GM21737 (cell line): ENCODE measurements at regions not wholly inside any gene's neighbourhood (a gene's known extent, or its start where the extent isn't known, plus 50 kb on each side); places are given as distances from the start of the nearest gene placed in this dataset.

Source experiments
- ATAC-seq: cut with Tn5 transposase; IDR thresholded peaks from one replicate; pipeline ENCODE4 v1.9.1; 2021; ENCODE audit warnings: mild to moderate bottlenecking, moderate library complexity; ENCODE audit not compliant: unreplicated experiment

GRCh38 chr3:147838652-147839051 is 429.5 kb downstream of the ZIC1 start:
- ATAC-seq = no peak

DNA sequence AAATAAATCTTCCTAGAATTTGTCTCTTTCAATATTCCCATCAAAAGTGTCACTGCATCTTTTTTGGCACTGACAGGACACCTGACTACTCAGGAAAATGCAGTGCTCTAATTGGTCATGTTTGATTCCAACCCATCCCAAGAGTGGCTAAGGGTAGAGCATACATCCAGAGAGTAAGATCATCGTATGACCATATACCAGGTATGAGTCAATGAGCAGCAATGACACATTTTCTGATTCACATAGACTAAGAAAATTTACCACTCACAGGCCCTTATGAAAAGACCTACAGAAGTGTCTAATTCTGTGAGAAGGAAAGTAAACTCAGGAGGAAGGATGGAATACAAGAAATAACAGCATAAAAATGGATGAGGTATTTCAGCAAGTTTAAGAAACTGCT is 434.2 kb downstream of the ZIC1 start:
- no peak for ATAC-seq

GRCh38 chr3:147846293-147846692 is 437.1 kb downstream of the ZIC1 start:
- no peak for ATAC-seq

DNA sequence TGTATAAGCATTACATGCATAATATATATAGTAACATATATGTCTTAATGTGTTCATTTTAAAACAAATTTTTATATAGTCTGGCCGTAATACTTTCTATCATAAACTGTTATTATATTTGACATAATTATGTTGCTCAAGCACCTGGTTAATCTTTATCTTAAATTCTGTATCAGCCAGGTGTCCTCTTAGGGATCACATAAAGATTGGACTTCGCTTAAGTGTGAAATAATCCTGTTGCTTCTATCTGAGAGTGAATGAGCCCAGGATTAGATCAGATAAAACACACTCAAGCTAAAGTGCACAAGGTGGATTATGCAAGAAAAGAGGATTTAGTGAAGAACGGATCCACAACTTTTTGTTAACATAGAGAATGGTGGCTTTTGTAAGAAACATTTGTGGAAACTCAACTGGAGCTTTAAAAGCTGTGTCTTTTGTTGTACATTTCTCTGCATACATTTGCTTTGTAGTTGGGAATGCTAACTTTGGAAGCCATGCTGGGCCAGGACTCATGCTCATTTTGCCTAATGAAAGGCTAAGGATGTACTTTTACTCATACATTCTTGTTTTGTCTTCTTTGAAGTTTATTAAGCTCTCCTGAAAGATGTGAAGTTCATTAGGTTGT is 437.8 kb downstream of the ZIC1 start:
- no peak for ATAC-seq

GRCh38 chr3:147851062-147851461 is 441.9 kb downstream of the ZIC1 start:
- ATAC-seq = no peak

DNA sequence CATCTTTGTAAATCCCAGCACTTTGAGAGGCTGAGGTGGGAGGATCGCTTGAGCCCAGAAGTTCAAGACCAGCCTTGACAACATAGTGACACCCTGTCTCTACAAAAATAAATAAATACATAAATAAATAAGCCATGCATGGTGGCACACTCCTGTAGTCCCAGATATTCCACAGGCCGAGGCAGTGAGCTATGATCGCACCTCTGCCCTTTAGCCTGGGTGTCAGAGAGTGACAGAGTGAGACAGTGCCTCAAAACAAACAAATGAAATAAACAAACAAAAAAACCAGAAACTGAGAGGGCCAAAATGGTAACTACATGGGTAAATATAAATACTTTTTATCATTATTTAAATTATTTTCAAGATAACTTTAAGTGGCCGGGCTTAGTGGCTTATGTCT is 445.4 kb downstream of the ZIC1 start:
- no peak for ATAC-seq

DNA sequence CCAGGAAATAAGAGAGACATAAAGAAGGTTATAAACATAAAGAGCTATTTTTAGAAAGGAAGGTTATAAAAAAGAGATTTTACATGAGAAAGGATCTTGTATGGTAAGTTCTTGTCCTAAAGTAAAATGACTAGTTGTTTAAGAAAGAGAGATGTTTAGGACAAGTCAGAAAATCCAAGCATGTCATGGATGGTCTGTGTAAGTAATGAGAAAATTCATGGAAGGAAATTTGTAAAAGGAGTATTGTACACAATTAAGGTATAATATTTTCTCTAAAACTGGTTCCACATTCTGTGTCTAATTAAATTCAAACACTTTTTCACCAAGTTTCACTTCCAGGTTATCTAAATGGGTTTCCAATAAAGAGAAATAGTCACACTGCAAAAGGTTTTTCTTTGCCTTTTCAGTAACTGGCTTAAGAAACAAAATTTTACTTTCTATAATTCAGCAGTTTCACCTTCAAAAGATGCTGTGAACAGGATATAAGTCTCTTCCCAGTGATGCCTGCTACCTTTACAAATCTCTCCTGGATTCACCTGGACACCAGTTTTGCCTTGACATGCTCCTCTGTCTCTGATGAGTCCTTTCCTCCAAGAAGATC is 455.7 kb downstream of the ZIC1 start:
- no peak for ATAC-seq

- no peak for ATAC-seq
Measured at GRCh38 chr3:147866561-147866960, 457.4 kb downstream of the ZIC1 start.

DNA sequence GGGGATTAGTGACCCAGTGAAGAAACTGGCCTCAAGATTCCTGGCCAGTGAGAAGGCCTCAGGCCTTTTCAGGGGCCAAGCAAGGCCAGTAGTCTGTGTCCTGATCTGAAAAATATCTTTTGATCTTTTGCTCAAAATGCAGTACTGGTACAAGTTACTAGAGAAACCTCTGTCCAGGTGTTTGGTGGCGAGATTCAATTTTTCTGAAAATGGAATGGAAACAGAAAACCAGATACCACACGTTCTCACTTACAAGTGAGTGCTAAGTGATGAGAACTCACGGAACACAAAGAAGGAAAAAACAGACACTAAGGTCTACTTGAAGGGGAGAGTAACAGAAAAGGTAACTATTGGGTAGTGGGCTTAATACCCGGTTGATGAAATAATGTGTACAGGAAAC is 463.4 kb downstream of the ZIC1 start:
- no peak for ATAC-seq

GRCh38 chr3:147875498-147875897 is 466.3 kb downstream of the ZIC1 start:
- no peak for ATAC-seq

DNA sequence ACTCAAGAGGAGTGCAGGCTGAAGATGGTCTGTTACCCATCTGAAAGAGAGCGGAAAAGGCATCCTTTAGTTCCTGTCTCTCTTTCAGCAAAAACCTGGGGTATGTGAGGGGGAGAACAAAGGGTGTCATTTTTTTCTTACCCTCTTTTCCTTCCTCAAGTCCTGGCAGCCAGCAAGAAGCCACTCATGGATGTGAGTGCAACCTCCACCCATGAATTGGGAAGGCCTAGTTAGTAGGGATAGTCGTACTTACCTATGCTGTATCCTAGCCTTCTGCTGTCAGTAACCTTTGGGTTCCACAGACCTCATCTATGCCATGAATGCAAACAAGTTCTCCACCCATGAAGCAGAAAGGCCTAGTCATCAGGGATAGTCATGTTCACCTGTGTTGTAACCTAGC is 472.8 kb downstream of the ZIC1 start:
- ATAC-seq = no peak

- ATAC-seq = no peak
Measured at GRCh38 chr3:147886879-147887278, 477.7 kb downstream of the ZIC1 start.

DNA sequence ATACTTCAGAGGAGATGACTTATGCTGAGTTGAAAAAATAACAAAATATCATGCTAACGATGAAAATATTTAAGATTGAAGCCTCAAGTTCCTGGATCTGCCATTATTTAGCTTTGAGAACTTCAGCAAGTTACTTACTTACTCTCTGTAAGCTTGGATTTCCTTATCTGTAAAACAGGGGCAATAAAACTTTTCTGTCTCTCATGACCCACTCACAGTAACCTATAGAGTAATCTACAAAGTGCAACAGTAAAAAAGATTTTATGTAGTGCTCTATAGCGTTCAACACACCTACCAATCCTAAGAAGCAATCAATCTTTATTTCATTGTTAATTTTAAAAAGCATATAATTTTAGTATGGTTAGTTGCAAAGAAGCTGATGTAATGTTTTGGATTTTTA is 478.6 kb downstream of the ZIC1 start:
- no peak for ATAC-seq

GRCh38 chr3:147890114-147890513 is 480.9 kb downstream of the ZIC1 start:
- ATAC-seq = peak; percentile 85

DNA sequence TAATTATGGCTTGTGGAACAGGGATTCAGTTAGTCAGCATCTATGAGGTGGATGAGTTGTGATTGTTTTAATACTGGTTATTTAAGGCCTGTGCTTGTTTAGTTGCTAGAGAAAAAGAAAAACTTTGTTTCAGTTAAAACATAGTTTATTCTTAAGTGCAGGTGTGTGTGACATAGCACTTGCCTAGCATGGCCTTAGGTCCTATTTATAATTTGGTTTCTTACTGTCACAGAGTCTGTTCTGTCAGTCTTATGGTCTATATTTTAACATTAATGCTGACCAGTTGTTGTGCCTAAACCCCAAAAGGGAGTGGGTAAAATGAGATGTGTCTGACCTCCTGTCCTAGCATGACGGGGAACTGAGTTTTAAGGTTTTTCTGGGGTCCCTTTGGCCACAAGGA is 486.3 kb downstream of the ZIC1 start:
- ATAC-seq = no peak

DNA sequence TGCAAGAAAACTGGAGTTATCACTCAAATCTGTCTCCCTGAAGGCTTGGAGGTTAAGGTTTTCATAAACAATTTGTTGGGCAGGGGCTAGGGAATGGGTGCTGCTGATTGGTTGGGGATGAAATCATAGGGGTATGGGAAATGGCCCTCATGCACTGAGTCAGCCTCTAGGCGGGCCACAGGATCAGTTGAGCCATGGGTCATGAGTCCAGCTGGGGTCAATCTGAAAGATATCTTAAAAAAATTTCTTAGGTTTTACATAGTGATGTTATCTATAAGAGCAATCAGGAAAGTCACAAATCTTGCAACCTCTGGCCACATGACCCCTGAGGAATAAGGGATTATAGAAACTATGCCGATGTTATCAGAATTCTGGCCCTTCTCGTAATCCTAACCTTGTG is 491.7 kb downstream of the ZIC1 start:
- ATAC-seq = no peak

DNA sequence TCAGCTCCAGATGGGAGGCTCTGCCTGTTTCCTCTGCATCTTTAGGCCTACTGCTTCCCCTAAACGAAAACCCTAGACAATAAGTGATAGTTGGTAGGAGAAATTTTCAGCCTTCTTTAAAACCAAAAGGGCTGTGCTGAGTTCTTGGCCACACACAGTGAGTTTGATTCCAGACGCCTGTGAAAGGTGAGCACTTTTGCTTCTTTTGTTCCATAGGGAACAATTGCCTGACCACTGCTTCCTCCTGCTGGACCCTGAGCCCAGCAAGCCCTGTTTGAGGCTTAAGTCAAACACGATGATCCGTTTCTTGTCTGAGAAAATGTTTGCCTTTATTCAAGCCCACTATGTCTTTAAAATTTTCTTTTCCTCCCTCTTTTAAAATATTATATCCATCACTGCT is 493.9 kb downstream of the ZIC1 start:
- no peak for ATAC-seq

GRCh38 chr3:147904421-147904820 is 495.3 kb downstream of the ZIC1 start:
- no peak for ATAC-seq

DNA sequence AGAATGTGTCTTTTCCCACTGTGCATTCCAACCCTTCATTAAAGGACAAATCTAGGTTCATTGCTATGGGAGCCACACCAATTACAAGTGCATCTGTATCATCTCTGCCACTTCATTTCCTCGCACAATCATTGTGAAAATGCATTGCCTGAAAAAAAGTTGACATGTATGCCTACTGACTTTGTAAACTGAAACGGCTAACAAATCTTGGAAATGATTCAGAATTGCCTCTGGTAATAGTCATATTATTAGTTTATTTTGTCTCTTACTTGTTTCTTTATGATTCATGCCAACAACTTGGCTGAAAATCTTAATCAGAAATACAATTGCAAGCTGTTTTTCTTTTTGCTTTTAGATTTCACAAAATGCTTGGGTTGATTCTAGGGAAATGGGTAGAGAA is 497.1 kb downstream of the ZIC1 start:
- no peak for ATAC-seq

- no peak for ATAC-seq
Measured at GRCh38 chr3:147914532-147914931, 505.4 kb downstream of the ZIC1 start.

- no peak for ATAC-seq
Measured at GRCh38 chr3:147915057-147915456, 505.9 kb downstream of the ZIC1 start.

- no peak for ATAC-seq
Measured at GRCh38 chr3:147919496-147919895, 510.3 kb downstream of the ZIC1 start.

DNA sequence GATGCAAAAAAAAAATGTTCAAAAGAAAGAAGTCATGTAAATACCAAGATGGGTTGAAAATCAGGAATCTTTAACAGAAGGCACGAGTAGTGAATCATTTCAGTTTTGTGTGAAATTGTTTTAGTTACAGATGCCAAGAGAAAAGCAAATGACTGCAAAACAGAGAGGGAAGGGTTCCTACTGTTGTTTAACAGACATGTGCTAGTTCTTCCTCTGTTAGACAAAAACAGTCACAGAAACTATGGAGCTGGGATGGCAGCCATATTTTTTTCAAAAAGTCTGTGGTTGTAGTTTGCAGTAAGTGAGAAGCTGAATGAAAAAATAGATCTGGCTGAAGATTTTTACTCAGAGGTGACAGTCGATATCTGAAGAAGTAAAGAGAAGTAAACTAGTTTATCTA is 511.9 kb downstream of the ZIC1 start:
- no peak for ATAC-seq
